HG03571 (cell line): ENCODE measurements at regions not wholly inside any gene's neighbourhood (a gene's known extent, or its start where the extent isn't known, plus 50 kb on each side); places are given as distances from the start of the nearest gene placed in this dataset.
"Not testable (repeated sequence)": the region's sequence is repeated elsewhere in the genome, so short reads cannot be mapped to it uniquely, and the experiment has no call there.

Experiments
- ATAC-seq: cut with Tn5 transposase; IDR thresholded peaks from one replicate; pipeline ENCODE4 v1.9.1; 2021; ENCODE audit not compliant: unreplicated experiment

DNA sequence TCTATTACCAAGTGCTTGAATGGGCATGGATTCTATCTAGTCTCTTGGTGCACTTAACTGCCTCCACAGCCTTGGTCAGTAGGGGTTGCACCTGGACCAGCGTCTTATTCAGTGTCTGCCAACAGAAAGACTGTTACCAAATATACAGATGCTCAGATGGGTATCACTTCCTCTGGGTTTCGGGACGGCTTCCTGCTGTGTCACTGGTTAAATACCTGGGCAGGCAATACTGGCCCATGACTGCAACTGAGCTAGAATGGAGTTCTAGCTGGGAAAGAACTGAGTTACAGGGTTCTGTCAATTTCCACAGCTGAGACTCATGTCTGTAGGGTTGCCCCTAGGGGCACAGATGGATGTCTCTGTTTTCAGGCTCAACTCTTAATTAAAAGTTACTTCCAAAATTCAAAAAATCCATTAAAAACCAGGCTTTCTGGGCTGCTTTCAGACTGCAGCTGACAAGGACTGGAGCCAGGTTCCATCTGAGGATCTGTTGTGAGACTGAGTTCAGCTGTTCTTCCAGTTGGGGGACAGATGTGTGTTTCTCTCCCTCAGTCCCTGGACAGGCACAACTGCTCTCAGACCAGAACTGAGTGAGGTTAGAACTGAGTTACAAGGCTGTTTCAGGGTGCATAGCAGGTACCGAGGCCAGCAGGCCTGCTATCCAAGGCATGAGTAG is 789.6 kb upstream of the SLC8A1 start:
- ATAC-seq, result no peak

DNA sequence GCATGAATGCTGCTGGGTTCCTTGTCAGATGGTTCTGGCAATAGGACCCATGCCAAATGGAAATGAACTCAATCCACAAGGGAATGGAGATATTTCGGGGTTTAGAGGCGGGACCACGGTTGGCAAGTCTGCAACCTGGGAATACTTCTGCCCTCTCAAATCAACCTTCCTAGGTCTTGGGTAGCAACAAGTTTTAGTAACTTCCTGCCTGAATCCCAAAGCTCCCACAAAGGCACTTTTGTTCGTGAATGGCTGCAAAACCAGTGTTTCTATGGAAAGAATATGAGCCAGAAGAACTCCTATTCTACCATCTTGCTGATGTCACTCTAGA is 790.1 kb upstream of the SLC8A1 start:
- no peak for ATAC-seq

DNA sequence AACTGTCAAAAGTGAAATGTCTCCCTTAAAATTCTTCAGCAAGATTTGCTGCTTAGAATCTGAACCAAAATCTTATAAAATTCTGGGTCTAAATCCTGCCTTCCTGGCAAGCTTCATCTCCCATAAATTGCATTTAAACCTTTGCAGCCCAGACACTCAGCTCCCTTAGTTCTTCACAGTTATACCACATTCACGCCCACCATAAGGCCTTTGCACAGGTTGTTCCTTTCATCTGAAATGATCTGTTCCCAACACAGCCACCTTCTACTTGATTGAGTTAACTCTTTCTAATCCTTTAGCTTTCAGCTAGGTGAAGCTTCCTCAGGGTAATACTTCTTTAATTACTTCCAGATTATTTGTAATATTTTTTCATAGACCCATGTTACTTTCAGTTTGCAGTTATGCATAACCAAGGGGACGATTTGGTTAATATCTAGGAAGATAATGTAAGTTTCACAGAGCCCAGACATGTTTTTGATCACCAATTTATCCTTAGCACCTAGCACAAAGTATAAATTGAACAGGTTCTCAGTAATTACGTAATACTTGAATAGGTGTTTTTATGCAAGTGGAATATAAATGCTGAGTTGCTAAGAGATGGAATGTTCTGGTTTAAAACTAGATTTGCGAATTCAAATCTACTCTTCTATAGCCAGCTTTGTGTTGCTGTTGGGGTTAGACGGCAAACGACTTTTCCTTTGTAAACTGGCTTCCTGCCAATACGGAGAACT is 779.7 kb upstream of the PKDCC start:
- no peak for ATAC-seq

DNA sequence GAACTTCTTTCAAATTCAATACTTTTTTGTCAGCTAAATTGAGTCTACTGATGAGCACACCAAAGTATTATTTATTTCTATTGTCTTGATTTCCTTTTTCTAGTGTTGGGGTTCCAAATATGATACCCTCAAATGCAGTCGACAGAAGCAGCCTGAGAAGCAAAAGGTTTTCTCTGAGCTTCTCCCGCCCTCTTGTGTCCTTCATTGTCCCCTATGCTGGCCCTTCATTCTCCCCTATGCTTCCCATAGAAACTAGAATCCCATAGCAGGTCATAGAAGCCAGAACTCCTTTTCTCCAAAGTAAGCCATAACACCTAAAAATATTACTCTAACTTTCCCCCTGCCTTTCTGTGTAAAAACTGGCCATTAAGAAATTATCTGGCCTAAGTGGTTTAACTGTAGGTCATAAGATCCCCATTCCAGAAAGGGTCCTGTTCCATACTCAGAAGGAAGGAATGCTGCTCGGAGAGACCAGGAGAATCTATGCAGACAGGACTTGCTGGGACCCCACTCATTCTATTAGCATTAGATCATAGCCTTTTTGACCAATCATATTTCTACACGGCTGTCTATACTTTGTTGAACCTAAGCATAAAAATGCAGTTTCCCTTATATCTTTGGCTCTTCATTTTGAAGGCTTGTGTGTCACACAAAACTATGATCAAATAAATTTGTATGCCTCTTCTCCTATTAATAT is 764.6 kb upstream of the PKDCC start:
- ATAC-seq, result no peak

DNA sequence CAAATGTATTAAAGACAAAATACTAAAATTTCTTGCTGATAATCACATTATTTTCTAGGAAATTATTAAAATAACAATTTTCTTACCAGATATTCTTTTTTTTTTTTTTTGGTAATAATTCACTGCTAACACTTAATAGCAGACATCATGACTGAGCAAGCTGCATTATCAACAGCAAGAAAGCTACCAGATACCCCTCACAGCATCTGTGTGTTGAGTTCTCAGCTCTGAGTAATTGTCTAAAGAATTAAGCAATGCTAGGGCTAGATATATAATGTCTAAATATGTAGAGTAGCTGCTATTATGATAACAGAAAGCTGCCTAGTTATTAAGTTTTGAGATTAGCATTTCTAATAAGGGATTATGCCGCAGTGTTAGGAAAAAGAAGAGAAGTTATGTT is 754.3 kb upstream of the PKDCC start:
- ATAC-seq, result no peak

DNA sequence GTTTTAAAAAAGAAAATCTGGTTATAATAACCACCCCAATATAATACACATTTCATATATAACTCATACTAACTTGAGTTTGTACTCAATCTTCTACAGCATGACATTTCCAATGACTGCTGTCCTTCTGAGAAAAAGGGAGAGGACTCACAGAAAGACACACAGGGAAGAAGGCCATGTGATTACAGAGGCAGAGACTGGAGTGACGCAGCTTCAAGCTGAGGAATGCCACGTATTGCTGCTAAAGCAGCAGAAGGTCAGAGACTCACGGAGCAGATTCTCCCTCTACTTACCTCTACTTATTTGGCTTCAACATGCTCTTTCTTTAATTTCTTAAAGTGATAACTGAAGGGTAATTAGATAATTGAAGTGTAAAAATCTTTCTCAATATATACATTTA is 753.5 kb upstream of the PKDCC start:
- no peak for ATAC-seq

DNA sequence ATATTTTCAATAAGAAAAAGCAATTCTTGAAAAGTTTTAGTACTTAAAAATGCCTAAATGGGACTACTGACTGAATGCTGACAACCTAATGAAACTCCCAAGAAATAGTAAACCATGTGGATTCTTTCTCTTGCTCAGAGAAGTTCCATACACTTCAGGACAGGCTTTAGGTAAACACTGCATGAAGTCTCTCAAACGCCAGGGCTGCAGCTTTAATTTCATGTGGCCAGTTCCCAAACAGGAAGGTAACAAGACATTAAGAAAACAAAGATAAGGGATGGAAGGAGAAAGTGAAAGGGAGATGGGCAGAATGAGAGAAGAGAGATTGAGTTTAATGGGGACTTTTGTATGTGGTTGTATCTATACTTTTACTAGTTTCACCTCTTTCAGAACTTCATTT is 734.7 kb upstream of the PKDCC start:
- ATAC-seq, result no peak

DNA sequence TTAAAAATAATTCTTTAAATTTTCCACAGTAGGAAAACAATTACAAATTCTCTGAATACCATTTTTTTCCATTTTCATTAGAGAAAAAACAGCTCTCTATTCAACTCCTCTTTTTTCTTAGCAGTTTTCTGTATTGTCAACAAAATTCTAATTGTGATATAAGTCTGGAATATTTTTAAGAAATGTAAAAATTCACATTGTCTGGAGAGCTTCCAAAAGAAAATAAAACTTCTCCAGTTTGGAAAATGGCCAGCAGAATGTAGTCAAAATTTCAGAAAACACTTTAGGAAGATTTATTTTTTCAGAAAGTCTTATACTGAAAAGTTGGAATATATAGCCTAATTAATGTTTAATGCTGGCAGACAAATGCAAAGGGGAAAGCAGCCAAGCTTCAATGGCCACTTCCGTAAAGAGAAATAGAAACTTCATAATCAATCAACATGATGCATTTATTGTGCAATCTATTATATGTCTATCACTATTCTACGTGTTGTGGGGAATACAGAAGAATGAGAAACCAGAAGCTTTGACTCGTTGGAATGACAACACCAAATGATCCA is 733.2 kb upstream of the PKDCC start:
- no peak for ATAC-seq

DNA sequence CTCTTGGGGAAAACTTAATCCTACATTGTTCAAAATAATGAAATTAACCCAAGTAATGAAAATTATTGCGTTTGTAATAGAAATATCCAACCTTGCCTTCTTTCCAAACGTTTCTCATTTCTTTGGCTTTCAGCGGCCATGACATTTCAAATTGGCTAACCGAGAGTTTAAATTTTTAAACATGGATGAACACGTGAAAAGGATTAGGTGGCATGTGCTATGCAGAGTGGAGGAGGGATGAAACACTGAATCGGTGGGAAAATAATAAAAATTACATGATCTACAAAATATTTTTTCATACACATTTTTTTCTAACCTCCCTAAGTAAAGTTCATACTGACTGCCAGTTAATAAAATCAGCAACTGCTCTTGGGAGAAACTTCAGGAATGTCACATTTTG is 728.4 kb upstream of the PKDCC start:
- no peak for ATAC-seq

DNA sequence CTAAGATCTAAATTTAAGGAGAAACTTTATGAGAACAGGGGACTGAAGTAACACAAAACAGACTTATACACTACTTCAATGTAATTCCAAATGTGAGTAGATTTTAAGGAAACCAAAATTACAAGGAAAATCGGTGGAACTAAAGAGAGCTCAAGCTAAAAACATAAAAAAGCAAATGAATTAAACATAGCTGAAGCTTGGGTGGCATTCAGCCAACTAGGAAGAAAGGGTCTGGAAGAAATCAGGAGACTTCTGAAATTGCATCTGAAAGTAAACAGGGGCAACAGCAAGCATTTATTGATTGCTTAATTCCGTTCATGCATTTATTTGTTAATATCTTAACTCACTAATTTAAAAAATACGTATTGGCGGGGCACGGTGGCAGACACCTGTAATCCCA is 727.3 kb upstream of the PKDCC start:
- ATAC-seq, result no peak

DNA sequence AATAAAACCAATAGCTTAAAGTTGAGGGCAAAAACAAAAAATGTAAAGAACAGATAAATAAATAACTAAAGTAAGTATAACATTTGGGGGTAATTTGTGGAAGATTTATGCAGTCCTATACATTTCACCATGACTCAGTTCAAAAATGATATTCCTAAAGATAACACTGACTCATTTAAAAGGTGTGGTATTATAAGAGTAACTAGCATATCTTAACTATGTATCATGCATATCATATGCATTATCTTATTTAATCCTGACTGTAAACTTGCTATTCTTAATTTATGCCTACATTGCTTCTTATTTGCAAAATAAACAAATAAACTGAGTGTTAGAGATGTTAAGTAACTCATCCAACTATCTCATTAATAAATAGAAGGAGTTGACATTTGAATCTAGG is 726.5 kb upstream of the PKDCC start:
- no peak for ATAC-seq

DNA sequence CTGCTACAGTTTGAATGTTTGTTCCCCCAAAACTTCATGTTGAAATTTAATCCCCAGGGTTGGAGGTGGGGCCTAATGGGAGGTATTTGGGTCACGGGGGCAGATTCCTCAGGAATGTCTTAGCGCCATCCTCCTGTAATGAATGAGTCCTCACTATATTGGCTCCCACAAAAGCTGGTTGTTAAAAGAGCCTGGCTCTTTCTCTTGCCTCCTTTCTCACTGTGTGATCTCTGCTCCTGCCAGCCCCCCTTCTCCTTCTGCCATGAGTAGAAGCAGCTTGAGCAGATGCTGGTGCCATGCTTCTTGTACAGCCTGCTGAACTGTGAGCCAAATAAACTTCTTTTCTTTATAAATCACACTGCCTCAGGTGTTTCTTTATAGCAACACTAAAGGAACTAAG is 721.0 kb upstream of the PKDCC start:
- ATAC-seq, result no peak

DNA sequence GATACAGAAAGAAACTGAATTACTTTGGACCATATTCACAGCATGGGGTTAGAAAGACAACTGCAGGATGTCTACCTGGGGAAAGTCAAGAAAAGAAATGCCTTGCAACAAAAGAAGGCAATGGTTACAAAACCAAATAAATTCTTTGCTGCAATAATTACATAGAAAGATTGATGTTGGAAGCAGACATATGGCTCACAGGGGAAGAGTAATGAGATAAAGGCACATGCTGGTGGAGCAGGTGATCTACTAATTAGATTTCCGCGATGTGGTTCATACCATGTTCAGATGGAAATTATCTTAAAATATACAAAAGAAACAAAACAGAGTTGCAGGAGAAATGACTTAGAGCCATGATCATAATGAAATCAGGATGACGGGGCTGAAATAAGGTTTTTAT is 718.8 kb upstream of the PKDCC start:
- no peak for ATAC-seq

DNA sequence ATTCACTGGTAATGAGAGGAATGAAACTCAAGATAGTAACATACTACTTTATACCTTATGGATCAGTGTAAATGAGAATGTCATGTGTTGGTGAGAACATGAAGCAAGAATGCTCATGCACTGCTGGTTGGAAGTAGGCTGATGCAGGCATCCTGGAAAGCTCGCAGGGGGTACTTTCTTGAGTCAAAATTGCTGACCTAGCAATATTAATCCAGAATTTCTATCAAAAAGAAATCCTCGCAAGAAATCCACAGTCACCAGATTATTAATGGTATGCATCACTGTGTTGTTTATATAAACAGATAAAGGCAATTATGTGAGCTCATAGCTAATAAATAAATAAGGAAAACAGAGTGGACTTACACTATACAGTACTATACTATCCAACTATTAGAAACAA is 713.7 kb upstream of the PKDCC start:
- ATAC-seq, result no peak

DNA sequence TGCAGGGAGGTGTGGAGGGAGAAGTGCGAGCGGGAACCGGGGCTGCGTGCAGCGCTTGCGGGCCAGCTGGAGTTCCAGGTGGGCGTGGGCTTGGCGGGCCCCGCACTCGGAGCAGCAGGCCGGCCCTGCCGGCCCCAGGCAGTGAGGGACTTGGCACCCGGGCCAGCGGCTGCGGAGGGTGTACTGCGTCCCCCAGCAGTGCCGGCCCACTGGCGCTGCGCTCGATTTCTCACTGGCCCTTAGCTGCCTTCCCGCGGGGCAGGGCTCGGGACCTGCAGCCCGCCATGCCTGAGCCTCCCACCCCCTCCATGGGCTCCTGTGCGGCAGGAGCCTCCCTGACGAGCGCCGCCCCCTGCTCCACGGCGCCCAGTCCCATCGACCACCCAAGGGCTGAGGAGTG is 712.2 kb upstream of the PKDCC start:
- ATAC-seq, result not testable (repeated sequence)

DNA sequence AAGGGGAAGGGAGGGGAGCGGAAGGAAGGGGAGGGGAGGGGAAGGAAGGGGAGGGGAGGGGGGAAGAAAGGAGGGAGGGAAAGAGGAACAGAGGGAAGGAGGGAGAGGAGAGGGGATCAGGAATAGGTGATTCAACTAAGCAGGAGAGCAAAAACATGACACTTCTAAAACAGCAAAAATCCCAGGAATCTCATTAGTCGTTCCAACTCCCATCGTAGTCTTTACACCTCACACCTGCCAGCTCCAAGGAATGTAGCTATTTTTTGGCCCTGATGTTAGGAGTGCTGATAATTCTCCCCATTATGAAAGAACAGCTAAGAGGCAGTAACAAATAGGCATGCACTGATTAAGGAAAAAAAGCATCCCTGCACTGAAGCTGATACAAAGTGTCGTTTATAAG is 709.9 kb upstream of the PKDCC start:
- no peak for ATAC-seq

DNA sequence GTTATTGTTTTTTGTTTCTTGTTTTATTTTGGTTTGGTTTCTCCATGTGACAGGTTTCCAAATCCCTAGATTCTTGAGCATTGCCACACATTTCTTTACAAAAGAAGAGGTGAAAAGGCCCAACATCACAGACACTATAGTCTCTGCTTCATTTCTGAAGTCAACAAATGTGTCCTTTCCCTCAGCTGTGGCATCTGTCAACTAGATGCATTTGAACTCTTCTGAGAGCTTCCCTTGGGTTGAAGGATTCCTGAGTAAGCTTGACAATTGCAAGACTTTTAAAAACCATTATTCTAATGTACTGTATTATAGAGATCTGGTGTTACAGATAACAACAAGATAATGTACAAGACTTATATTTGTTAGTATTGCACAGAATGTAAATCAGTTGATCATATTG is 703.3 kb upstream of the PKDCC start:
- ATAC-seq, result no peak

DNA sequence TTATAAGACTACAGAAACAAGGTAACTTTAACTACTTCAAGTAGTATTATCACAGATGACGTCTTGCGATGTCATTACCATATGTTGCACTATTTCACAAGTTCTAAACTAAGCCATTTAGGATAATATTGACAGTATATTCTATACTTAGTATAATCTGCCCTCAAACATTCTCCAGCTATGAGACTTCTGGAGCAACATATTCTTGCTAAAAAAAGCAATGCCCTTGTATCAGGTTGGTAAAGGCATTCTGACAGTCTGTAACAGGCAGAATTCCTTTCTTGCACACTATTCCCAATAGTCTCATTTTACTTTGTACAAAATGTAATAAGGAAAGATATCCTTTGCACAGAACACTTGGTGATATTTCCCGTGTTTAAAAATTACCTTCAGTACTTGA is 694.8 kb upstream of the PKDCC start:
- ATAC-seq, result no peak

DNA sequence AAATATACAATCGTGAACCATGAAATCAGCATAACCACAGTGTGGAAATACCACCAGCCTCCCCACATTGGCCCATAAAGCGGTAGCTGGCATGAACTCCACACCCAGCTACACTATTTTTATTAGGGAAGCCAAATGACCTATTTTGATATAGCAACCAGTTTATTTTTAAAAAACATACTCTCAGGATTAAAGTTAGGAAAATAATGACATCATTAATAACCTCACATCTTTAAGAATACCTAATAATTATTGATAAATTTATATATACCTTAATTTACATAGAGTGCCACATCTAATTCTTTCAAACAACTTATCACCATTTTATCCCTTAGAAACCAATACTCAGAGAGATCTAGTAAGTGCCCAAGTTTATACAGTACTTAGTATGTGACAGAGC is 692.0 kb upstream of the PKDCC start:
- no peak for ATAC-seq

DNA sequence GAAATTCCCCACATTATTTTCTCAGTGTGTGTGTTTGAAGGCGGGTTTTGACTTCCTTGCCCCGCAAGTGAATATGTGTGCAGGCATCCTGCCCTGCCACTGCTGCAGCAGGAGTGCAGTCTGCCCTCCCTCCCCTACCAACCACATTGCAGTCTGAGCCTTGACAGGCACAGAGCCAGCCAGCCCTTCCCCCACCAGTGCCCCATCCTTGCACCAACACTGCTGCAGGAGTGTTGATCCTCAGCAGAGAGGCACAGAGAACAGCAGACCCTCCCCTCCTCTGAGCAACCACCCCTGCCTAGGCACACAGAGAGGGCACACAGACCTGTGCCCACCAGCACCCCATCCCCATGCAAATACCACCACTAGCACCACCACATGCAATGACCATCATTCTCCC is 683.0 kb upstream of the PKDCC start:
- no peak for ATAC-seq

DNA sequence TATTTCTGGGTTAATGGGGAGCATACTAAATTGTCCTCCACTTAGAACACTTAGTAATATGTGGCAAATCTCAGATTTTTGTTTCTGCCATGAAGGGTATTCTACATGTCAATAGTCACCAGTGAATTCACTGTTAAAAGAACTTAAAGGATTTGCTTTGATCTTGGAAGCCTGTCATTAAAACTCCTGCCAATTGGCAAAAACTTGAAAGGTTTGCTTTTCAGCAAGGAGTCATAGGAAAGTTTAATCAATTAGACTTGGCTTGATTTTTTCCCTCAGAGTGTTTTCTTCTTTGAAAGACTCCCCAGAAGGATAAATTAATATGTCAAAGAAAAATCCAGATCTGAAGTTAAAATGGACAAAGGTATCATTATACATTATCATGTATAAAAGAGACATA is 671.9 kb upstream of the PKDCC start:
- no peak for ATAC-seq

DNA sequence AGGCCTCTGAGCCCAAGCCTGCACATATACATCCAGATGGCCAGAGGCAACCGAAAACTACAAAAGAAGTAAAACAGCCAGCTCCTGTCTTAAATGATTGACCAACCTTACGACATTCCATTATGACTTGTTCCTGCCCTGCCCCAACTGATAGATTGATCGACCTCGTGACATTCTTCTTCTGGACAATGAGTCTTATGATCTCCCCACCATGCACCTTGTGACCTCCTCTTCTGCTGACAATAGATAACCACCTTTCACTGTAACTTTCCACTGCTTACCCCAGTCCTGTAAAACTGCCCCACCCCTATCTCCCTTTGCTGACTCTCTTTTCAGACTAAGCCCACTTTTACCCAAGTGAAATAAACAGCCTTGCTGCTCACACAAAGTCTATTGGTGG is 670.0 kb upstream of the PKDCC start:
- ATAC-seq, result no peak
